Kidney (tissue), 13 donors: ENCODE measurements at regions not wholly inside any gene's neighbourhood (a gene's known extent, or its start where the extent isn't known, plus 50 kb on each side); places are given as distances from the start of the nearest gene placed in this dataset.

ENCODE experiments used
- DNase-seq, 5 donors: peaks; one replicate each; pipeline ENCODE4 v3.0.0-alpha.2; 2013 to 2020
- FAIRE-seq: peaks from 2 replicates; lab custom pipeline; 2012; peaks lifted over from hg19 to GRCh38; lab: Jason Lieb, UNC
- H3K27ac ChIP-seq, 2 donors: one replicate each; pipeline ENCODE4 v1.7.0; 2013; ENCODE audit warnings: low read depth in 2 of 2, low read length in 2 of 2, inconsistent platforms in 1 of 2
- H3K27me3 ChIP-seq: one replicate; pipeline ENCODE4 v1.7.1; 2013; ENCODE audit warnings: low read length, inconsistent platforms; ENCODE audit not compliant: control insufficient read depth, insufficient read depth
- H3K36me3 ChIP-seq, 3 donors: one replicate each; pipeline versions ENCODE4 v1.7.0 to v1.7.1; 2013; ENCODE audit warnings: low read length in 3 of 3, control low read depth in 1 of 3, inconsistent platforms in 1 of 3; ENCODE audit not compliant: insufficient read depth in 3 of 3, control insufficient read depth in 2 of 3
- H3K4me1 ChIP-seq, 3 donors: one replicate each; pipeline versions ENCODE4 v1.7.0 to v1.7.1; 2013; ENCODE audit warnings: low read length in 3 of 3, inconsistent platforms in 1 of 3, low read depth in 1 of 3; ENCODE audit not compliant: control insufficient read depth in 2 of 3, insufficient read depth in 2 of 3
- H3K4me3 ChIP-seq, 3 donors: one replicate each; pipeline versions ENCODE4 v1.7.0 to v1.8.1; 2013; ENCODE audit warnings: low read length in 3 of 3, control low read depth in 1 of 3, inconsistent platforms in 1 of 3
- H3K9ac ChIP-seq, 3 donors: one replicate each; pipeline versions ENCODE4 v1.7.0 to v1.7.1; 2013; ENCODE audit warnings: low read length in 3 of 3, control low read depth in 1 of 3, inconsistent platforms in 1 of 3
- H3K9me3 ChIP-seq, 3 donors: one replicate each; pipeline versions ENCODE4 v1.7.0 to v1.7.1; 2013; ENCODE audit warnings: low read length in 3 of 3, control low read depth in 1 of 3, inconsistent platforms in 1 of 3; ENCODE audit not compliant: control insufficient read depth in 2 of 3, insufficient read depth in 1 of 3
- CTCF ChIP-seq: IDR thresholded peaks from 3 replicates; pipeline ENCODE4 v1.5.1; 2012; ENCODE audit warnings: mild to moderate bottlenecking, moderate library complexity, borderline replicate concordance; ENCODE audit not compliant: insufficient read depth; ENCODE audit errors: extremely low read depth
- intact Hi-C: fragments of 100-400 bp; cut with DNase I; formaldehyde crosslinking; loops from one replicate; pipeline ENCODE4 v1.11.1; 2022
- donor health status: control.
- donor health status: control.
- donor health status: control.
- donor health status: control.
- donor health status: control.
- donor health status: DM: yes; HTN: yes; CAD: no.
- donor health status: Normal renal cell carcinoma (clear cell type).

DNA sequence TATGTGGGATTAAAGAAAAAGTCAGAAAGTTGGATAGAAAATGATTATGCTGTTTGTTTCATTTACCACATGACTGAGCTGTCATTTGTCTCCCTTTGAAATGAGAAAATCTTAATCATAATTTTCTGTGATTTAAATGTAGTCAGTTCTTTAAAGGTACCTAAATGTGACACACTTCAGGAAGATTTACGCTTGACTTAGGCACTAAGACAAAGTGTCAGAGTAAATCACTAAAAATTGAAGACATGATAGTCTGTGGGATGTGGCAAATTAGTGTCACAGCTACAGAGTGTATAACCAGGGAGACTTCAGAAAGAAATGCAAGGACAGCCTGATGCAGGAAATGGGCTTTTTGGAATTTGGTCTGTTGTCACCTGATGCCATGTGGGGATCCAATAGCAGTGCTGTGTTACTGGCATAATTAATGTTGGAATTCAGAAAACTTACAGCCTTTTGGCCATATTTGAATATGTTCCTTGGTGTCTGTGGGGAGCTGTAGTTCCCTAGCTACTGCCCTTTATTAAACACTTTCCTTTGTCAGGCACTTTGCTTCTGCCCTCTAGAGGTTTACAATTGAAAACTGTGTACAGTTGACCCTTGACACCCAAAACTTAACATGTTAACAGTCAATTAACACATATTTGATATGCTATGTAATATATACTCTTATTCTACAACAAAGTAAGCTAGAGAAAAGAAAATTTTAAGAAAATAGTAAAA, 493.8 kb downstream of the UTRN start:
- H3K27ac ChIP-seq, result no peak overlapping the region
- H3K4me1 ChIP-seq, result peaks cover 0 to 10% (median 6%) of the 10 kb centered on the region in 3 donors
- H3K27me3 ChIP-seq, result no peaks in the 10 kb centered on the region
- H3K36me3 ChIP-seq, result peaks cover 0 to 9% (median 2%) of the 10 kb centered on the region in 3 donors
- FAIRE-seq, result no peak
- H3K9ac ChIP-seq, result no peak overlapping the region
- DNase-seq, result peak in 2 of 5 donors; percentile 9 to 16
- no peak overlapping the region for H3K4me3 ChIP-seq
- no peaks in the 10 kb centered on the region for H3K9me3 ChIP-seq
- TF ChIP-seq CTCF, result peak; percentile 17
- intact Hi-C loops, result no loop called here

DNA sequence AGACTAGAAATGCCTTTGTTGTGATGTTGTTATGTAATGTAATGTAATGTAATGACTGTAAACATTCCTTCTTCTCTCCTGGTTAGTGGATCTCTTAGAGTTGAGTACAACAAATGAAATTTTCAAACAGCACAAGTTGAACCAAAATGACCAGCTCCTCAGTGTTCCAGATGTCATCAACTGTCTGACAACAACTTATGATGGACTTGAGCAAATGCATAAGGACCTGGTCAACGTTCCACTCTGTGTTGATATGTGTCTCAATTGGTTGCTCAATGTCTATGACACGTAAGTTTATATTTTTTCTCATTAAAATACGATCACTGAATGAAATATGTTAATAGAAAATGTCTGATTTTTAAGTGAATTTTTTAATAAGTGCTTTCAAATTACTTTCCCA, 496.7 kb downstream of the UTRN start:
- H3K9ac ChIP-seq, result no peak overlapping the region
- TF ChIP-seq CTCF, result no peak
- H3K9me3 ChIP-seq, result no peaks in the 10 kb centered on the region
- intact Hi-C loops, result no loop called here
- H3K36me3 ChIP-seq, result no peaks in the 10 kb centered on the region
- H3K27me3 ChIP-seq, result no peaks in the 10 kb centered on the region
- peaks cover 0 to 1% (median 0%) of the 10 kb centered on the region in 3 donors for H3K4me1 ChIP-seq
- no peak for DNase-seq
- no peak for FAIRE-seq
- H3K4me3 ChIP-seq, result no peak overlapping the region
- no peak overlapping the region for H3K27ac ChIP-seq

GRCh38 chr6:144782634-144783033, 497.5 kb downstream of the UTRN start:
- no peak overlapping the region for H3K27ac ChIP-seq
- H3K4me1 ChIP-seq, result no peaks in the 10 kb centered on the region
- no peak for DNase-seq
- H3K27me3 ChIP-seq, result no peaks in the 10 kb centered on the region
- no peak overlapping the region for H3K9ac ChIP-seq
- no peak for TF ChIP-seq CTCF
- no peak for FAIRE-seq
- no peaks in the 10 kb centered on the region for H3K9me3 ChIP-seq
- no peaks in the 10 kb centered on the region for H3K36me3 ChIP-seq
- intact Hi-C loops, result no loop called here
- H3K4me3 ChIP-seq, result no peak overlapping the region

GRCh38 chr6:144785056-144785455, 499.9 kb downstream of the UTRN start:
- intact Hi-C loops, result no loop called here
- no peak overlapping the region for H3K9ac ChIP-seq
- FAIRE-seq (no peak), DNase-seq (no peak)
- H3K36me3 ChIP-seq, result no peaks in the 10 kb centered on the region
- no peaks in the 10 kb centered on the region for H3K27me3 ChIP-seq
- H3K9me3 ChIP-seq, result no peaks in the 10 kb centered on the region
- no peaks in the 10 kb centered on the region for H3K4me1 ChIP-seq
- TF ChIP-seq CTCF, result no peak
- H3K27ac ChIP-seq, result no peak overlapping the region
- H3K4me3 ChIP-seq, result no peak overlapping the region
